ENCODE measurements at regions not wholly inside any gene's neighbourhood (a gene's known extent, or its start where the extent isn't known, plus 50 kb on each side); places are given as distances from the start of the nearest gene placed in this dataset.

GRCh38 chr1:209397910-209398309 is 185.6 kb upstream of the CAMK1G start:
- Histone ChIP-seq H3K27ac (ENCODE audit: low read length) (no peak overlapping the region), H4K20me1 (ENCODE audit: insufficient read depth) (no peaks in the 10 kb centered on the region), H3K27me3 (ENCODE audit: insufficient read depth, low read depth, low read length) (no peaks in the 10 kb centered on the region), H2AFZ (ENCODE audit: low read depth, low read length) (no peak overlapping the region), H3K9me3 (ENCODE audit: low read length) (no peaks in the 10 kb centered on the region), H3K4me2 (ENCODE audit: low read length) (no peak overlapping the region), H3F3A (ENCODE audit: insufficient read depth, low read length, poor library complexity, severe bottlenecking) (no peaks in the 10 kb centered on the region), H3K79me2 (replicated peaks; ENCODE audit: insufficient read depth, low read length) (no peaks in the 10 kb centered on the region), H3K4me3 (ENCODE audit: low read length) (no peak overlapping the region), H3K9me2 (ENCODE audit: insufficient read depth, low read length) (no peaks in the 10 kb centered on the region), H3K9ac (ENCODE audit: low read length) (no peak overlapping the region), H3K36me3 (ENCODE audit: insufficient read depth, low read length) (no peaks in the 10 kb centered on the region)
- no peak for TF ChIP-seq POLR2AphosphoS5 (IDR thresholded peaks at IDR 0.05)
- no peak for TF ChIP-seq EZH2 (IDR thresholded peaks at IDR 0.05; ENCODE audit: borderline replicate concordance, insufficient read depth, low read length, poor library complexity, severe bottlenecking)
- TF ChIP-seq, protein P1, sequence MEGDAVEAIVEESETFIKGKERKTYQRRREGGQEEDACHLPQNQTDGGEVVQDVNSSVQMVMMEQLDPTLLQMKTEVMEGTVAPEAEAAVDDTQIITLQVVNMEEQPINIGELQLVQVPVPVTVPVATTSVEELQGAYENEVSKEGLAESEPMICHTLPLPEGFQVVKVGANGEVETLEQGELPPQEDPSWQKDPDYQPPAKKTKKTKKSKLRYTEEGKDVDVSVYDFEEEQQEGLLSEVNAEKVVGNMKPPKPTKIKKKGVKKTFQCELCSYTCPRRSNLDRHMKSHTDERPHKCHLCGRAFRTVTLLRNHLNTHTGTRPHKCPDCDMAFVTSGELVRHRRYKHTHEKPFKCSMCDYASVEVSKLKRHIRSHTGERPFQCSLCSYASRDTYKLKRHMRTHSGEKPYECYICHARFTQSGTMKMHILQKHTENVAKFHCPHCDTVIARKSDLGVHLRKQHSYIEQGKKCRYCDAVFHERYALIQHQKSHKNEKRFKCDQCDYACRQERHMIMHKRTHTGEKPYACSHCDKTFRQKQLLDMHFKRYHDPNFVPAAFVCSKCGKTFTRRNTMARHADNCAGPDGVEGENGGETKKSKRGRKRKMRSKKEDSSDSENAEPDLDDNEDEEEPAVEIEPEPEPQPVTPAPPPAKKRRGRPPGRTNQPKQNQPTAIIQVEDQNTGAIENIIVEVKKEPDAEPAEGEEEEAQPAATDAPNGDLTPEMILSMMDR (IDR thresholded peaks at IDR 0.05; ENCODE audit: poor library complexity, severe bottlenecking) = no peak
- TF ChIP-seq TAF1 (IDR thresholded peaks at IDR 0.05; ENCODE audit: low read depth) = no peak
- TF ChIP-seq, protein P2, sequence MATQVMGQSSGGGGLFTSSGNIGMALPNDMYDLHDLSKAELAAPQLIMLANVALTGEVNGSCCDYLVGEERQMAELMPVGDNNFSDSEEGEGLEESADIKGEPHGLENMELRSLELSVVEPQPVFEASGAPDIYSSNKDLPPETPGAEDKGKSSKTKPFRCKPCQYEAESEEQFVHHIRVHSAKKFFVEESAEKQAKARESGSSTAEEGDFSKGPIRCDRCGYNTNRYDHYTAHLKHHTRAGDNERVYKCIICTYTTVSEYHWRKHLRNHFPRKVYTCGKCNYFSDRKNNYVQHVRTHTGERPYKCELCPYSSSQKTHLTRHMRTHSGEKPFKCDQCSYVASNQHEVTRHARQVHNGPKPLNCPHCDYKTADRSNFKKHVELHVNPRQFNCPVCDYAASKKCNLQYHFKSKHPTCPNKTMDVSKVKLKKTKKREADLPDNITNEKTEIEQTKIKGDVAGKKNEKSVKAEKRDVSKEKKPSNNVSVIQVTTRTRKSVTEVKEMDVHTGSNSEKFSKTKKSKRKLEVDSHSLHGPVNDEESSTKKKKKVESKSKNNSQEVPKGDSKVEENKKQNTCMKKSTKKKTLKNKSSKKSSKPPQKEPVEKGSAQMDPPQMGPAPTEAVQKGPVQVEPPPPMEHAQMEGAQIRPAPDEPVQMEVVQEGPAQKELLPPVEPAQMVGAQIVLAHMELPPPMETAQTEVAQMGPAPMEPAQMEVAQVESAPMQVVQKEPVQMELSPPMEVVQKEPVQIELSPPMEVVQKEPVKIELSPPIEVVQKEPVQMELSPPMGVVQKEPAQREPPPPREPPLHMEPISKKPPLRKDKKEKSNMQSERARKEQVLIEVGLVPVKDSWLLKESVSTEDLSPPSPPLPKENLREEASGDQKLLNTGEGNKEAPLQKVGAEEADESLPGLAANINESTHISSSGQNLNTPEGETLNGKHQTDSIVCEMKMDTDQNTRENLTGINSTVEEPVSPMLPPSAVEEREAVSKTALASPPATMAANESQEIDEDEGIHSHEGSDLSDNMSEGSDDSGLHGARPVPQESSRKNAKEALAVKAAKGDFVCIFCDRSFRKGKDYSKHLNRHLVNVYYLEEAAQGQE (IDR thresholded peaks at IDR 0.05; ENCODE audit: borderline replicate concordance) = no peak
- no peak for TF ChIP-seq SMC3 (conservative IDR thresholded peaks at IDR 0.05; ENCODE audit: poor library complexity)
- no peak for TF ChIP-seq EP300 (conservative IDR thresholded peaks at IDR 0.05; ENCODE audit: poor library complexity, severe bottlenecking)
- no peak for TF ChIP-seq RAD21 (conservative IDR thresholded peaks at IDR 0.05)

DNA sequence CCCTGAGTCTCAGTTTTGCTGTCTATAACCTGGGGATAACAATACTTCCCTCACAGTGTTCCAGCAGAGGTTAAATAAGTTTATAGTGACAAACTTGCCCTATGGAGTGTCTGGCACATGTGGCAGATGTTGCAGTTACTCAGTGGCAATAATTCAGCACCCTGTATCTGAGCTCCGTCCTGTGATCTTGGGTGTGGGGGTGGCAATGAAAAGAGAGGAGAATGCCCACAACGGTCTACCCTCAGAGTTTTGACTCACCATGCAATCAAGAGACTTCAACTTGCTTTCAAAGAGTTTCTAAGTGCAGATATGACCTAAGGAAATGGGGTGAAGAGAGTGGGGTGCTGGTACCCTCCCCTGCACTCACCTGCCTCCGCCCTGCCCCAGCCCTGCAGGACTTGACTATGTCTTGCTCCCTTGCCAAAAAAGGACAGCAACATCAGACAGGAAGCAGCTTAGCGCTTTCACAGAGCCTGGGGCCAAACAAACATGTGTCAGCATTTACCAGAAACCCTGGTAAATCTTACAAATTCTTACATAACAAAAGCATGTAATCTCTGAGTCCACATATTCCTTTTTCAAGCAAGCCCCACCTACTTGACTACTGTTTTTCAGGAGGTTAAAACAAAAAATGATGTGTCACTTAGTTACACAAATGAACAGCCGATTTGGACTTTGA is 185.1 kb upstream of the CAMK1G start:
- H3F3A ChIP-seq (ENCODE audit: insufficient read depth, low read length, poor library complexity, severe bottlenecking) = no peaks in the 10 kb centered on the region
- H3K4me3 ChIP-seq (ENCODE audit: low read length) = no peak overlapping the region
- H3K79me2 ChIP-seq (replicated peaks; ENCODE audit: insufficient read depth, low read length) = no peaks in the 10 kb centered on the region
- H3K9me3 ChIP-seq (ENCODE audit: low read length) = no peaks in the 10 kb centered on the region
- H2AFZ ChIP-seq (ENCODE audit: low read depth, low read length) = no peak overlapping the region
- no peaks in the 10 kb centered on the region for H3K9me2 ChIP-seq (ENCODE audit: insufficient read depth, low read length)
- H3K4me2 ChIP-seq (ENCODE audit: low read length) = no peak overlapping the region
- no peaks in the 10 kb centered on the region for H3K27me3 ChIP-seq (ENCODE audit: insufficient read depth, low read depth, low read length)
- TF ChIP-seq RAD21 (conservative IDR thresholded peaks at IDR 0.05) (no peak), TAF1 (IDR thresholded peaks at IDR 0.05; ENCODE audit: low read depth) (no peak), SMC3 (conservative IDR thresholded peaks at IDR 0.05; ENCODE audit: poor library complexity) (no peak)
- TF ChIP-seq, protein P2 (IDR thresholded peaks at IDR 0.05; ENCODE audit: borderline replicate concordance) = no peak
- no peak overlapping the region for H3K9ac ChIP-seq (ENCODE audit: low read length)
- H3K36me3 ChIP-seq (ENCODE audit: insufficient read depth, low read length) = no peaks in the 10 kb centered on the region
- no peak overlapping the region for H3K27ac ChIP-seq (ENCODE audit: low read length)
- no peaks in the 10 kb centered on the region for H4K20me1 ChIP-seq (ENCODE audit: insufficient read depth)
